IMR-90 (cell line): ENCODE measurements at regions not wholly inside any gene's neighbourhood (a gene's known extent, or its start where the extent isn't known, plus 50 kb on each side); places are given as distances from the start of the nearest gene placed in this dataset.

Experiments used
- ATAC-seq: fragments of 200-7000 bp; cut with Tn5 transposase; 2 replicates; pipeline ENCODE4 v1.9.1; 2020; ENCODE audit warnings: low read depth, mild to moderate bottlenecking, moderate library complexity
- BruUV-seq: library from RNA; stranded (reverse); fragments of 400-500 nt; replicated peaks from 2 replicates; lab custom pipeline; 2021; lab: Mats Ljungman, UMichigan
- CTCF ChIA-PET: fragments of 300-600 bp; formaldehyde crosslinking; extraction: SDS; loops from one replicate; lab custom pipeline; 2021; ENCODE audit warnings: antibody characterized with exemption; lab: Yijun Ruan, JAX
- POLR2A ChIA-PET: fragments of 300-600 bp; sonication (Branson Sonifier 250); formaldehyde crosslinking; loops from one replicate; lab custom pipeline; 2022; ENCODE audit warnings: antibody characterized with exemption; ENCODE audit not compliant: unreplicated experiment; lab: Charles Lee
- DNase-seq: peaks from one replicate; pipeline ENCODE4 v3.0.0; 2013
- H2AFZ ChIP-seq: replicated peaks from 2 replicates; pipeline ENCODE3; 2013; ENCODE audit warnings: low read length, mild to moderate bottlenecking; ENCODE audit not compliant: poor library complexity
- H2AK5ac ChIP-seq: 2 replicates; pipeline ENCODE4 v1.6.1; 2013; ENCODE audit warnings: low read depth, low read length, inconsistent platforms
- H2AK9ac ChIP-seq: replicated peaks from 2 replicates; pipeline ENCODE3; 2013; ENCODE audit warnings: mild to moderate bottlenecking, low read depth, low read length, moderate library complexity; ENCODE audit not compliant: poor library complexity
- H2BK120ac ChIP-seq: 2 replicates; pipeline ENCODE4 v1.6.1; 2013; ENCODE audit warnings: low read depth, low read length, inconsistent platforms
- H2BK15ac ChIP-seq: 3 replicates; pipeline ENCODE4 v1.6.1; 2013; ENCODE audit warnings: low read depth, low read length, inconsistent platforms
- H2BK20ac ChIP-seq: 2 replicates; pipeline ENCODE4 v1.6.1; 2013; ENCODE audit warnings: low read depth, mild to moderate bottlenecking, inconsistent platforms, low read length, moderate library complexity
- H2BK5ac ChIP-seq: 2 replicates; pipeline ENCODE4 v1.6.1; 2013; ENCODE audit warnings: mild to moderate bottlenecking, low read depth, low read length, inconsistent platforms; ENCODE audit not compliant: poor library complexity, severe bottlenecking
- H3K14ac ChIP-seq: replicated peaks from 2 replicates; pipeline ENCODE4 v1.6.1; 2013; ENCODE audit warnings: low read depth, low read length, inconsistent platforms
- H3K18ac ChIP-seq: 2 replicates; pipeline ENCODE4 v1.6.1; 2013; ENCODE audit warnings: low read depth, low read length, control low read depth
- H3K23ac ChIP-seq: 2 replicates; pipeline ENCODE4 v1.6.1; 2013; ENCODE audit warnings: low read depth, low read length, inconsistent platforms
- H3K27ac ChIP-seq: 2 replicates; pipeline ENCODE4 v1.5.1; 2013; ENCODE audit warnings: mild to moderate bottlenecking, control low read depth, low read length; ENCODE audit not compliant: insufficient read depth
- H3K27me3 ChIP-seq: 2 replicates; pipeline ENCODE4 v1.6.1; 2013; ENCODE audit warnings: low read length; ENCODE audit not compliant: control insufficient read depth, insufficient read depth
- H3K36me3 ChIP-seq: 2 replicates; pipeline ENCODE4 v1.6.1; 2013; ENCODE audit warnings: low read length, mixed read lengths; ENCODE audit not compliant: control insufficient read depth, insufficient read depth
- H3K4ac ChIP-seq: 2 replicates; pipeline ENCODE4 v1.6.1; 2013; ENCODE audit warnings: low read depth, low read length, inconsistent platforms
- H3K4me1 ChIP-seq: 2 replicates; pipeline ENCODE4 v1.6.1; 2013; ENCODE audit warnings: low read length, mixed read lengths; ENCODE audit not compliant: control insufficient read depth, insufficient read depth
- H3K4me2 ChIP-seq: 2 replicates; pipeline ENCODE4 v1.6.1; 2013; ENCODE audit warnings: low read depth, mild to moderate bottlenecking, control low read depth, low read length, moderate library complexity
- H3K4me3 ChIP-seq: 2 replicates; pipeline ENCODE4 v1.5.1; 2013; ENCODE audit warnings: low read depth, mild to moderate bottlenecking, control low read depth, low read length, moderate library complexity; ENCODE audit not compliant: insufficient read depth
- H3K56ac ChIP-seq: 2 replicates; pipeline ENCODE4 v1.6.1; 2013; ENCODE audit warnings: low read length, inconsistent platforms; ENCODE audit not compliant: insufficient read depth; ENCODE audit errors: extremely low read depth
- H3K79me1 ChIP-seq, 2 experiments: 2 replicates each; pipeline ENCODE4 v1.6.1; 2013; ENCODE audit warnings: low read length in 2 of 2, inconsistent platforms in 1 of 2, low read depth in 1 of 2
- H3K9ac ChIP-seq: 2 replicates; pipeline ENCODE4 v1.6.1; 2013; ENCODE audit warnings: low read depth, low read length, control low read depth
- H3K9me1 ChIP-seq: 2 replicates; pipeline ENCODE4 v1.6.1; 2013; ENCODE audit warnings: low read length, inconsistent platforms; ENCODE audit not compliant: insufficient read depth
- H3K9me3 ChIP-seq: 2 replicates; pipeline ENCODE4 v1.6.1; 2013; ENCODE audit warnings: low read length; ENCODE audit not compliant: control insufficient read depth, insufficient read depth
- H4K20me1 ChIP-seq: 2 replicates; pipeline ENCODE4 v1.6.1; 2013; ENCODE audit warnings: low read length, inconsistent platforms; ENCODE audit not compliant: insufficient read depth
- H4K5ac ChIP-seq: 2 replicates; pipeline ENCODE4 v1.6.1; 2013; ENCODE audit warnings: mild to moderate bottlenecking, low read depth, low read length, control low read depth
- H4K8ac ChIP-seq, 2 experiments: 2 replicates each; pipeline ENCODE4 v1.6.1; 2013; ENCODE audit warnings: low read depth in 2 of 2, low read length in 2 of 2, control low read depth in 1 of 2, inconsistent platforms in 1 of 2
- H4K91ac ChIP-seq: 2 replicates; pipeline ENCODE4 v1.6.1; 2013; ENCODE audit warnings: low read depth, low read length, inconsistent platforms; ENCODE audit not compliant: insufficient read depth
- BHLHE40 ChIP-seq: fragments of 150-350 bp; IDR thresholded peaks from 2 replicates; pipeline ENCODE4 v1.6.1; 2016; ENCODE audit warnings: mild to moderate bottlenecking, low read depth, low read length
- WGBS, 2 experiments: methylation state at CpG; one replicate each; pipeline versions ENCODE4 v1.1.5 to v1.1.7; 2013; ENCODE audit warnings: missing lambda C conversion rate in 2 of 2; ENCODE audit not compliant: insufficient read length in 1 of 2; ENCODE audit errors: extremely low coverage in 2 of 2; 5-methylcytosine and 5-hydroxymethylcytosine counted together
- dilution Hi-C: fragments of 300-500 bp; cut with HindIII; formaldehyde crosslinking; loops from one replicate; pipeline ENCODE4 v1.14.3; 2018; ENCODE audit warnings: low sequenced_read_pairs; ENCODE audit not compliant: unreplicated experiment
- in situ Hi-C: fragments of 300-500 bp; cut with MboI; formaldehyde crosslinking; loops from 3 replicates; pipeline ENCODE4 v1.14.3; 2019; ENCODE audit warnings: low sequenced_read_pairs, inconsistent platforms, mixed read lengths
- intact Hi-C: fragments of 100-400 bp; cut with micrococcal nuclease; formaldehyde crosslinking; loops from 2 replicates; pipeline ENCODE4 v1.10.0; 2022

DNA sequence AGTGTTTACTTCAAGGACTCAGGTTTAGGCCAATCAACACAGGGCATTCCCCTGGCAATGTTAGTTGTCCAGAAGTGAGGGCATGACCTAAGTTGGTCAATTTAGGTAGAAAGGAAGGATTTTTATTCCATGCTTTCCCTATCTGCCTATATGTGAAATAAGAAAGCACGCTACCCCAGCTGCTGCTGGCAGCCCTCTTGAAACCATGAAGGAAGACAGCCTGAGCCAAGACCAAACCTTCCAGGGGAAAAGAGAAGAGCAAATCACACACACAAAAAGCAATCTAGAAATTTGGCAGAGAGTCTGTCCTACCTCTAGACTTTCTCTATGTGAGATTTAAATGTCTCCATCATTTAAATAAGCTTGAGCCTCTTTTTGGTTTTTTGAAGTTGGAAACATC, 387.6 kb downstream of the TNS1 start:
- Histone ChIP-seq H2BK15ac (0 out of 3 replicates have a peak overlapping the region, but pooled peaks have one; percentile 48), H2BK20ac (no peak overlapping the region), H3K9me3 (no peaks in the 10 kb centered on the region), H4K8ac (no peak overlapping the region), H3K18ac (no peak overlapping the region; the same call in 1 of the 2 replicates), H3K23ac (no peak overlapping the region), H3K9ac (no peak overlapping the region), H2BK5ac (no peak overlapping the region), H3K56ac (no peak overlapping the region), H3K9me1 (no peaks in the 10 kb centered on the region), H4K5ac (no peak overlapping the region), H3K14ac (no peak overlapping the region), H4K20me1 (no peaks in the 10 kb centered on the region), H3K27me3 (no peaks in the 10 kb centered on the region), H3K4me2 (no peak overlapping the region), H3K4me1 (peaks cover 9% of the 10 kb centered on the region), H3K4me3 (no peak overlapping the region), H4K91ac (no peak overlapping the region), H3K4ac (no peak overlapping the region), H3K27ac (no peak overlapping the region), H3K36me3 (no peaks in the 10 kb centered on the region), H2BK120ac (no peak overlapping the region), H2AK5ac (0 out of 2 replicates have a peak overlapping the region, but pooled peaks have one; percentile 32), H3K79me1 (no peaks in the 10 kb centered on the region), H2AFZ (no peak overlapping the region), H2AK9ac (no peak overlapping the region)
- no peak for TF ChIP-seq BHLHE40
- DNase-seq (no peak), ATAC-seq (no peak)
- no CpG with 5 or more reads among the region's 1 CpG for WGBS, 2 experiments
- intact Hi-C loops (loop anchor here (5.0 kb wide), 2 partner anchors 43 to 338 kb away; no protein-coding TSS in a partner anchor), in situ Hi-C loops (no loop called here), dilution Hi-C loops (no loop called here)
- CTCF ChIA-PET, result no interaction called here
- BruUV-seq, result no TSS peak
- POLR2A ChIA-PET, result no interaction called here
